ENCODE measurements at regions not wholly inside any gene's neighbourhood (a gene's known extent, or its start where the extent isn't known, plus 50 kb on each side); places are given as distances from the start of the nearest gene placed in this dataset.

GRCh38 chr20:11354846-11355245, 562.8 kb upstream of the BTBD3 start:
- TF ChIP-seq CTCF (conservative IDR thresholded peaks at IDR 0.05) (no peak), EZH2 (IDR thresholded peaks at IDR 0.05; ENCODE audit: low read depth) (no peak)
